Parathyroid adenoma (tissue), 2 donors: ENCODE measurements at regions not wholly inside any gene's neighbourhood (a gene's known extent, or its start where the extent isn't known, plus 50 kb on each side); places are given as distances from the start of the nearest gene placed in this dataset.

Experiments used
- H2AFZ ChIP-seq: fragments of 300-600 bp; sonication (generic); one replicate; pipeline ENCODE4 v1.7.0; 2017; ENCODE audit warnings: antibody characterized with exemption, mild to moderate bottlenecking
- H3K27ac ChIP-seq: fragments of 300-600 bp; sonication (generic); one replicate; pipeline ENCODE4 v1.7.0; 2017
- H3K27me3 ChIP-seq: fragments of 300-600 bp; sonication (generic); one replicate; pipeline ENCODE4 v1.7.0; 2017; ENCODE audit warnings: low read length; ENCODE audit not compliant: control insufficient read depth, insufficient read depth
- H3K36me3 ChIP-seq: fragments of 300-600 bp; sonication (generic); one replicate; pipeline ENCODE4 v1.7.0; 2017; ENCODE audit warnings: low read length; ENCODE audit not compliant: control insufficient read depth, insufficient read depth
- H3K4me1 ChIP-seq: fragments of 300-600 bp; sonication (generic); one replicate; pipeline ENCODE4 v1.7.0; 2017; ENCODE audit warnings: control low read depth
- H3K4me2 ChIP-seq: fragments of 300-600 bp; sonication (generic); one replicate; pipeline ENCODE4 v1.7.0; 2017; ENCODE audit warnings: low read length
- H3K4me3 ChIP-seq: fragments of 300-600 bp; sonication (generic); one replicate; pipeline ENCODE4 v1.7.0; 2017; ENCODE audit warnings: low read depth, low read length
- H3K79me2 ChIP-seq: fragments of 300-600 bp; sonication (generic); one replicate; pipeline ENCODE4 v1.7.0; 2017; ENCODE audit warnings: control low read depth
- H3K9ac ChIP-seq: fragments of 300-600 bp; sonication (generic); one replicate; pipeline ENCODE4 v1.7.0; 2017; ENCODE audit warnings: mild to moderate bottlenecking
- H3K9me3 ChIP-seq: fragments of 300-600 bp; sonication (generic); one replicate; pipeline ENCODE4 v1.7.0; 2017; ENCODE audit warnings: low read length; ENCODE audit not compliant: control insufficient read depth
- CTCF ChIP-seq: fragments of 300-600 bp; sonication (generic); IDR thresholded peaks from one replicate; pipeline ENCODE4 v1.7.0; 2017; ENCODE audit warnings: antibody characterized with exemption, mild to moderate bottlenecking
- donor health status: primary hyperparathyroidism.

GRCh38 chr11:103537904-103538502 is 428.8 kb downstream of the DYNC2H1 start:
- Histone ChIP-seq H3K9me3 (no peaks in the 10 kb centered on the region), H3K27me3 (no peaks in the 10 kb centered on the region), H3K4me1 (no peaks in the 10 kb centered on the region), H3K36me3 (no peaks in the 10 kb centered on the region), H3K27ac (no peak overlapping the region), H3K79me2 (no peaks in the 10 kb centered on the region), H3K4me2 (no peak overlapping the region), H3K9ac (no peak overlapping the region), H2AFZ (no peak overlapping the region), H3K4me3 (no peak overlapping the region)
- no peak for TF ChIP-seq CTCF

GRCh38 chr11:103539166-103539565 is 429.9 kb downstream of the DYNC2H1 start:
- no peak for TF ChIP-seq CTCF
- H3K79me2 ChIP-seq = no peaks in the 10 kb centered on the region

GRCh38 chr11:103541186-103541795 is 432.1 kb downstream of the DYNC2H1 start:
- H3K79me2 ChIP-seq = no peaks in the 10 kb centered on the region
- no peak overlapping the region for H3K27ac ChIP-seq
- H2AFZ ChIP-seq = no peak overlapping the region
- H3K4me1 ChIP-seq = no peaks in the 10 kb centered on the region
- no peak overlapping the region for H3K4me2 ChIP-seq
- H3K27me3 ChIP-seq = no peaks in the 10 kb centered on the region
- no peaks in the 10 kb centered on the region for H3K9me3 ChIP-seq
- no peak overlapping the region for H3K9ac ChIP-seq
- TF ChIP-seq CTCF = no peak
- H3K36me3 ChIP-seq = no peaks in the 10 kb centered on the region
- no peak overlapping the region for H3K4me3 ChIP-seq

More at GRCh38 chr11:103539166-103539565, 429.9 kb downstream of the DYNC2H1 start:
- Histone ChIP-seq H3K4me3 (no peak overlapping the region), H2AFZ (no peak overlapping the region), H3K9ac (no peak overlapping the region), H3K9me3 (no peaks in the 10 kb centered on the region), H3K27me3 (no peaks in the 10 kb centered on the region), H3K27ac (no peak overlapping the region), H3K36me3 (no peaks in the 10 kb centered on the region), H3K4me1 (no peaks in the 10 kb centered on the region), H3K4me2 (no peak overlapping the region)

GRCh38 chr11:103542851-103543250 is 433.6 kb downstream of the DYNC2H1 start:
- no peak overlapping the region for H3K27ac ChIP-seq
- TF ChIP-seq CTCF = no peak

GRCh38 chr11:103543456-103543855 is 434.2 kb downstream of the DYNC2H1 start:
- no peak overlapping the region for H2AFZ ChIP-seq
- no peaks in the 10 kb centered on the region for H3K36me3 ChIP-seq
- H3K9ac ChIP-seq = no peak overlapping the region
- no peaks in the 10 kb centered on the region for H3K4me1 ChIP-seq
- H3K27ac ChIP-seq = no peak overlapping the region
- H3K79me2 ChIP-seq = no peaks in the 10 kb centered on the region
- no peak overlapping the region for H3K4me2 ChIP-seq
- H3K4me3 ChIP-seq = no peak overlapping the region
- no peak for TF ChIP-seq CTCF
- no peaks in the 10 kb centered on the region for H3K27me3 ChIP-seq
- no peaks in the 10 kb centered on the region for H3K9me3 ChIP-seq

More at GRCh38 chr11:103542851-103543250, 433.6 kb downstream of the DYNC2H1 start:
- Histone ChIP-seq H3K79me2 (no peaks in the 10 kb centered on the region), H3K4me2 (no peak overlapping the region), H3K9me3 (no peaks in the 10 kb centered on the region), H3K4me3 (no peak overlapping the region), H3K36me3 (no peaks in the 10 kb centered on the region), H3K9ac (no peak overlapping the region), H3K4me1 (no peaks in the 10 kb centered on the region), H2AFZ (no peak overlapping the region), H3K27me3 (no peaks in the 10 kb centered on the region)
